Esophagus squamous epithelium (tissue), 4 donors: ENCODE measurements at regions not wholly inside any gene's neighbourhood (a gene's known extent, or its start where the extent isn't known, plus 50 kb on each side); places are given as distances from the start of the nearest gene placed in this dataset.

Source experiments
- CTCF ChIP-seq, 6 experiments: fragments of 450-650 bp in 4 of 6; fragments of 200-600 bp in 2 of 6; sonication (generic) in 2 of 6; IDR thresholded peaks; one replicate each; pipeline ENCODE4 v1.5.1; 2016 to 2019; ENCODE audit warnings: antibody characterized with exemption in 6 of 6, mild to moderate bottlenecking in 4 of 6, moderate library complexity in 4 of 6
- POLR2A ChIP-seq, 4 donors: fragments of 450-650 bp; IDR thresholded peaks; one replicate each; pipeline ENCODE4 v1.6.1; 2017; ENCODE audit warnings: antibody characterized with exemption in 4 of 4, mild to moderate bottlenecking in 4 of 4, moderate library complexity in 3 of 4

GRCh38 chr11:110019675-110020074 is 73.5 kb upstream of the ZC3H12C start:
- TF ChIP-seq CTCF (IDR thresholded peaks at IDR 0.05) (no peak), POLR2A (IDR thresholded peaks at IDR 0.05) (no peak)
